H1 (cell line): ENCODE measurements at regions not wholly inside any gene's neighbourhood (a gene's known extent, or its start where the extent isn't known, plus 50 kb on each side); places are given as distances from the start of the nearest gene placed in this dataset.

Experiments used
- CTCF ChIA-PET: fragments of 300-600 bp; sonication (Branson Sonifier 250); formaldehyde crosslinking; loops from one replicate; lab custom pipeline; 2021; ENCODE audit not compliant: partially characterized antibody; lab: Charles Lee
- POLR2A ChIA-PET: fragments of 300-600 bp; sonication (Branson Sonifier 250); formaldehyde crosslinking; loops from one replicate; lab custom pipeline; 2021; ENCODE audit warnings: inconsistent platforms; ENCODE audit not compliant: partially characterized antibody; lab: Charles Lee
- DNase-seq, 2 experiments: peaks; one replicate each; pipeline versions ENCODE4 v3.0.0 to v3.0.0-alpha.2; 2010 to 2022; ENCODE audit warnings: low spot score in 2 of 2, low read depth in 1 of 2, mixed read lengths in 1 of 2
- FAIRE-seq: peaks from 2 replicates; lab custom pipeline; 2011; peaks lifted over from hg19 to GRCh38; lab: Jason Lieb, UNC
- H2AFZ ChIP-seq: 2 replicates; pipeline ENCODE4 v1.8.1; 2012; ENCODE audit warnings: low read length, inconsistent platforms
- H2AK5ac ChIP-seq: 2 replicates; pipeline ENCODE4 v1.6.1; 2013; ENCODE audit warnings: low read depth, low read length
- H2BK120ac ChIP-seq: replicated peaks from 2 replicates; pipeline ENCODE3; 2013; ENCODE audit warnings: low read depth, low read length, inconsistent platforms
- H2BK12ac ChIP-seq: 2 replicates; pipeline ENCODE4 v1.6.1; 2013; ENCODE audit warnings: low read depth, low read length
- H2BK15ac ChIP-seq: 2 replicates; pipeline ENCODE4 v1.6.1; 2013; ENCODE audit warnings: low read length
- H2BK20ac ChIP-seq: 2 replicates; pipeline ENCODE4 v1.6.1; 2013; ENCODE audit warnings: low read length
- H2BK5ac ChIP-seq: 2 replicates; pipeline ENCODE4 v1.6.1; 2013; ENCODE audit warnings: low read depth, low read length
- H3K14ac ChIP-seq: 2 replicates; pipeline ENCODE4 v1.6.1; 2013; ENCODE audit warnings: inconsistent platforms; ENCODE audit not compliant: insufficient read length
- H3K18ac ChIP-seq: 2 replicates; pipeline ENCODE4 v1.6.1; 2013; ENCODE audit warnings: low read length; ENCODE audit errors: extremely low read depth
- H3K23ac ChIP-seq: 2 replicates; pipeline ENCODE4 v1.6.1; 2013; ENCODE audit warnings: inconsistent platforms; ENCODE audit not compliant: insufficient read length
- H3K23me2 ChIP-seq: 2 replicates; pipeline ENCODE4 v1.6.1; 2013; ENCODE audit warnings: low read depth, low read length
- H3K27ac ChIP-seq: 2 replicates; pipeline ENCODE4 v1.6.1; 2011; ENCODE audit warnings: low read depth, low read length, inconsistent platforms
- H3K27me3 ChIP-seq, 4 experiments: replicated peaks in 1 of 4; 1 replicate in 1 of 4; 2 replicates in 3 of 4; pipeline versions ENCODE4 v1.6.1 to v1.8.1; 2011 to 2013; ENCODE audit warnings: low read length in 3 of 4, mild to moderate bottlenecking in 3 of 4, inconsistent platforms in 2 of 4, mixed read lengths in 2 of 4, moderate library complexity in 1 of 4; ENCODE audit not compliant: control insufficient read depth in 3 of 4, insufficient read depth in 3 of 4; ENCODE audit errors: extremely low read depth in 1 of 4
- H3K36me3 ChIP-seq, 4 experiments: 2 replicates each; pipeline versions ENCODE4 v1.6.1 to v1.8.1; 2011 to 2013; ENCODE audit warnings: mild to moderate bottlenecking in 4 of 4, low read length in 3 of 4, moderate library complexity in 2 of 4, control low read depth in 1 of 4, inconsistent platforms in 1 of 4; ENCODE audit not compliant: insufficient read depth in 4 of 4, control insufficient read depth in 2 of 4
- H3K4ac ChIP-seq: replicated peaks from 2 replicates; pipeline ENCODE3; 2013; ENCODE audit warnings: low read length, low read depth, mixed read lengths, inconsistent platforms; ENCODE audit not compliant: insufficient read length
- H3K4me1 ChIP-seq, 4 experiments: replicated peaks in 1 of 4; 1 replicate in 1 of 4; 2 replicates in 3 of 4; pipeline versions ENCODE4 v1.6.1 to v1.8.1; 2011 to 2013; ENCODE audit warnings: low read length in 3 of 4, inconsistent platforms in 2 of 4, mixed read lengths in 1 of 4; ENCODE audit not compliant: insufficient read depth in 4 of 4, control insufficient read depth in 3 of 4
- H3K4me2 ChIP-seq, 2 experiments: 2 replicates each; pipeline versions ENCODE4 v1.6.1 to v1.8.1; 2011 to 2013; ENCODE audit warnings: low read depth in 2 of 2, low read length in 2 of 2, control low read depth in 1 of 2, inconsistent platforms in 1 of 2, mild to moderate bottlenecking in 1 of 2; ENCODE audit not compliant: insufficient read depth in 1 of 2
- H3K4me3 ChIP-seq, 4 experiments: fragments of 200-600, 300-600 bp in 1 of 4; sonication (generic), shearing (Covaris generic), sonication (Bioruptor Twin) in 1 of 4; 2 replicates each; pipeline versions ENCODE4 v1.5.1 to v1.8.1; 2011 to 2016; ENCODE audit warnings: low read length in 4 of 4, low read depth in 3 of 4, control low read depth in 2 of 4, inconsistent platforms in 2 of 4, mild to moderate bottlenecking in 2 of 4, mixed read lengths in 1 of 4, moderate library complexity in 1 of 4; ENCODE audit not compliant: insufficient read depth in 2 of 4; ENCODE audit errors: extremely low read depth in 1 of 4
- H3K56ac ChIP-seq: replicated peaks from 2 replicates; pipeline ENCODE3; 2013; ENCODE audit warnings: low read depth, mild to moderate bottlenecking, mixed read lengths, low read length, inconsistent platforms; ENCODE audit not compliant: insufficient read length
- H3K79me1 ChIP-seq: 2 replicates; pipeline ENCODE4 v1.6.1; 2013; ENCODE audit warnings: low read depth, low read length, control low read depth
- H3K79me2 ChIP-seq, 2 experiments: 2 replicates each; pipeline versions ENCODE4 v1.6.1 to v1.8.1; 2012 to 2013; ENCODE audit warnings: low read length in 2 of 2, mild to moderate bottlenecking in 2 of 2, inconsistent platforms in 1 of 2; ENCODE audit not compliant: insufficient read depth in 2 of 2, control insufficient read depth in 1 of 2
- H3K9ac ChIP-seq, 4 experiments: replicated peaks in 1 of 4; 1 replicate in 1 of 4; 2 replicates in 3 of 4; pipeline versions ENCODE4 v1.6.1 to v1.8.1; 2011 to 2013; ENCODE audit warnings: low read depth in 3 of 4, low read length in 3 of 4, control low read depth in 2 of 4, mild to moderate bottlenecking in 2 of 4, moderate library complexity in 2 of 4, inconsistent platforms in 1 of 4; ENCODE audit errors: extremely low read depth in 1 of 4
- H3K9me3 ChIP-seq, 2 experiments: 2 replicates each; pipeline versions ENCODE4 v1.6.1 to v1.8.1; 2012 to 2013; ENCODE audit warnings: mild to moderate bottlenecking in 2 of 2, moderate library complexity in 2 of 2, control low read depth in 1 of 2, inconsistent platforms in 1 of 2, low read depth in 1 of 2, low read length in 1 of 2, mixed read lengths in 1 of 2; ENCODE audit not compliant: insufficient read depth in 2 of 2
- H4K20me1 ChIP-seq, 2 experiments: replicated peaks in 1 of 2; 2 replicates each; pipeline versions ENCODE3 to v1.8.1; 2011 to 2013; ENCODE audit warnings: inconsistent platforms in 2 of 2, low read length in 2 of 2, mild to moderate bottlenecking in 1 of 2; ENCODE audit not compliant: insufficient read depth in 2 of 2, control insufficient read depth in 1 of 2
- H4K5ac ChIP-seq: 2 replicates; pipeline ENCODE4 v1.6.1; 2013; ENCODE audit warnings: low read length, low read depth, mixed read lengths, inconsistent platforms; ENCODE audit not compliant: insufficient read length
- H4K8ac ChIP-seq: 2 replicates; pipeline ENCODE4 v1.8.0; 2013; ENCODE audit warnings: mild to moderate bottlenecking, moderate library complexity, low read length, inconsistent platforms; ENCODE audit not compliant: insufficient read depth; ENCODE audit errors: extremely low read depth
- H4K91ac ChIP-seq: replicated peaks from 2 replicates; pipeline ENCODE3; 2013; ENCODE audit warnings: low read length, mixed read lengths, inconsistent platforms; ENCODE audit not compliant: insufficient read length
- BACH1 ChIP-seq: IDR thresholded peaks from 2 replicates; pipeline ENCODE4 v1.6.1; 2012; ENCODE audit warnings: low read length, improper control_type of control experiment
- CTCF ChIP-seq, 3 experiments: IDR thresholded peaks; 1 replicate in 2 of 3; 2 replicates in 1 of 3; pipeline versions ENCODE4 v1.5.1 to v1.6.1; 2011; ENCODE audit warnings: low read length in 3 of 3, mild to moderate bottlenecking in 3 of 3, inconsistent platforms in 2 of 3, low read depth in 1 of 3, moderate library complexity in 1 of 3; ENCODE audit not compliant: insufficient read depth in 1 of 3; ENCODE audit errors: control extremely low read depth in 1 of 3
- EP300 ChIP-seq, 2 experiments: IDR thresholded peaks; 1 replicate in 1 of 2; 2 replicates in 1 of 2; pipeline ENCODE4 v1.6.1; 2011 to 2012; ENCODE audit warnings: low read depth in 2 of 2, low read length in 2 of 2, mild to moderate bottlenecking in 2 of 2, borderline replicate concordance in 1 of 2, inconsistent platforms in 1 of 2, moderate library complexity in 1 of 2
- GABPA ChIP-seq: IDR thresholded peaks from 2 replicates; pipeline ENCODE4 v1.6.1; 2011; ENCODE audit warnings: mild to moderate bottlenecking, low read length, moderate library complexity, borderline replicate concordance; ENCODE audit not compliant: insufficient read depth
- KDM1A ChIP-seq: fragments of 200-600, 300-600 bp; sonication (generic); IDR thresholded peaks from 2 replicates; pipeline ENCODE4 v1.7.1; 2016; ENCODE audit warnings: mild to moderate bottlenecking, low read length, borderline replicate concordance
- KDM5A ChIP-seq: fragments of 200-600 bp; IDR thresholded peaks from 2 replicates; pipeline ENCODE4 v1.7.1; 2012; ENCODE audit warnings: mild to moderate bottlenecking, low read length, inconsistent platforms, mixed read lengths
- MAX ChIP-seq: IDR thresholded peaks from 2 replicates; pipeline ENCODE4 v1.6.1; 2012; ENCODE audit warnings: inconsistent platforms
- RFX5 ChIP-seq: IDR thresholded peaks from 2 replicates; pipeline ENCODE4 v1.6.1; 2011; ENCODE audit warnings: low read depth, low read length, improper control_type of control experiment, borderline replicate concordance
- SAP30 ChIP-seq: fragments of 300-600 bp; sonication (generic); IDR thresholded peaks from 2 replicates; pipeline ENCODE4 v1.7.1; 2012; ENCODE audit warnings: low read length, moderate library complexity, mild to moderate bottlenecking, inconsistent platforms; ENCODE audit not compliant: insufficient read depth, insufficient replicate concordance
- SUZ12 ChIP-seq: fragments of 200-600 bp; sonication (generic); IDR thresholded peaks from 2 replicates; pipeline ENCODE4 v1.6.1; 2012; ENCODE audit warnings: mild to moderate bottlenecking, inconsistent platforms, low read length, moderate library complexity, mixed read lengths
- WGBS, 2 experiments: shearing (Covaris generic) in 1 of 2; methylation state at CpG; one replicate each; pipeline versions ENCODE4 v1.1.6 to v1.1.7; 2013 to 2015; ENCODE audit warnings: low lambda C conversion rate in 2 of 2, mixed read lengths in 2 of 2, inconsistent platforms in 1 of 2, low coverage in 1 of 2, missing lambda C conversion rate in 1 of 2; ENCODE audit not compliant: insufficient replicate concordance in 2 of 2, insufficient coverage in 1 of 2, insufficient read length in 1 of 2; ENCODE audit errors: extremely low coverage in 1 of 2, missing lambda C conversion rate in 1 of 2; 5-methylcytosine and 5-hydroxymethylcytosine counted together

- no peak overlapping the region for H4K91ac ChIP-seq
- peak overlapping the region; percentile 11; the same call in 1 of the 2 replicates for H2AFZ ChIP-seq
- 91% methylated on average over 6 of the region's 6 CpGs; no CpG with 5 or more reads in 1 of the 2 experiments for WGBS, 2 experiments
- no peak overlapping the region for H3K27ac ChIP-seq
- no peak overlapping the region for H4K5ac ChIP-seq
- H4K8ac ChIP-seq = no peak overlapping the region
- no peak overlapping the region for H3K4me3 ChIP-seq
- CTCF ChIA-PET = no interaction called here
- no peak overlapping the region for H3K56ac ChIP-seq
- no peaks in the 10 kb centered on the region for H3K36me3 ChIP-seq
- no peaks in the 10 kb centered on the region for H4K20me1 ChIP-seq
- no peaks in the 10 kb centered on the region for H3K79me1 ChIP-seq
- POLR2A ChIA-PET = no interaction called here
- no peak overlapping the region for H2BK15ac ChIP-seq
- H3K4ac ChIP-seq = no peak overlapping the region
- no peak for DNase-seq
- H3K9ac ChIP-seq = no peak overlapping the region
- H3K4me1 ChIP-seq = peaks cover 0 to 15% (median 9%) of the 10 kb centered on the region in 4 experiments; a peak in 4 of 7 replicates
- FAIRE-seq = no peak
- H3K9me3 ChIP-seq = no peaks in the 10 kb centered on the region
- H2AK5ac ChIP-seq = 0 out of 2 replicates have a peak overlapping the region, but pooled peaks have one; percentile 32
- no peak overlapping the region for H3K18ac ChIP-seq
- H3K27me3 ChIP-seq = no peaks in the 10 kb centered on the region
- H2BK120ac ChIP-seq = no peak overlapping the region
- H3K23ac ChIP-seq = no peak overlapping the region
- peak overlapping the region; percentile 84 for H2BK12ac ChIP-seq
- H2BK5ac ChIP-seq = no peak overlapping the region; the same call in 1 of the 2 replicates
- no peaks in the 10 kb centered on the region for H3K23me2 ChIP-seq
- H3K4me2 ChIP-seq = no peak overlapping the region
- peak overlapping the region; percentile 73; the same call in 1 of the 2 replicates for H2BK20ac ChIP-seq
- no peak overlapping the region for H3K14ac ChIP-seq
- H3K79me2 ChIP-seq = no peaks in the 10 kb centered on the region
- no peak for TF ChIP-seq SUZ12
- no peak for TF ChIP-seq EP300 (IDR thresholded peaks at IDR 0.05; ENCODE audit: borderline replicate concordance in 1 of 2, low read depth in 2 of 2, low read length in 2 of 2)
- TF ChIP-seq KDM1A = no peak
- no peak for TF ChIP-seq CTCF (IDR thresholded peaks at IDR 0.05; ENCODE audit: control extremely low read depth in 1 of 3, insufficient read depth in 1 of 3, low read depth in 1 of 3, low read length in 3 of 3)
- TF ChIP-seq GABPA = no peak
- TF ChIP-seq KDM5A = no peak
- no peak for TF ChIP-seq RFX5
- no peak for TF ChIP-seq BACH1
- TF ChIP-seq MAX = no peak
- no peak for TF ChIP-seq SAP30
These were observed 654.5 kb upstream of the CELF2 start for GRCh38 chr10:10363217-10363616.
